Colonic mucosa (tissue), 4 donors: ENCODE measurements at regions not wholly inside any gene's neighbourhood (a gene's known extent, or its start where the extent isn't known, plus 50 kb on each side); places are given as distances from the start of the nearest gene placed in this dataset.

Experiments used
- DNase-seq: peaks from one replicate; pipeline ENCODE4 v3.0.0-alpha.2; 2020
- H3K27ac ChIP-seq: fragments of 200-600 bp; one replicate; pipeline ENCODE4 v1.8.0; 2021
- H3K27me3 ChIP-seq: fragments of 200-600 bp; one replicate; pipeline ENCODE4 v1.8.0; 2021
- H3K36me3 ChIP-seq: fragments of 200-600 bp; one replicate; pipeline ENCODE4 v1.8.0; 2021
- H3K4me1 ChIP-seq: fragments of 200-600 bp; one replicate; pipeline ENCODE4 v1.8.0; 2021; ENCODE audit warnings: mild to moderate bottlenecking
- H3K4me3 ChIP-seq: fragments of 200-600 bp; one replicate; pipeline ENCODE4 v1.8.0; 2021
- H3K9ac ChIP-seq, 2 donors: one replicate each; pipeline ENCODE4 v1.7.0; 2013; ENCODE audit warnings: control low read depth in 2 of 2, low read depth in 2 of 2, low read length in 2 of 2
- H3K9me3 ChIP-seq: fragments of 200-600 bp; one replicate; pipeline ENCODE4 v1.8.0; 2021
- CTCF ChIP-seq: fragments of 200-600 bp; IDR thresholded peaks from one replicate; pipeline ENCODE4 v1.8.0; 2022; ENCODE audit warnings: antibody characterized with exemption, mild to moderate bottlenecking
- intact Hi-C: fragments of 100-400 bp; cut with DNase I; formaldehyde crosslinking; loops from one replicate; pipeline ENCODE4 v1.14.1; 2022
- donor health status: healthy.
- donor health status: DM: no; HTN: no; CAD: no.
- donor health status: DM: no; HTN: no; CAD: no.

- H3K4me3 ChIP-seq = no peak overlapping the region
- no peak for DNase-seq
- no peaks in the 10 kb centered on the region for H3K27me3 ChIP-seq
- no peak overlapping the region for H3K27ac ChIP-seq
- no peaks in the 10 kb centered on the region for H3K9me3 ChIP-seq
- intact Hi-C loops = no loop called here
- H3K9ac ChIP-seq = no peak overlapping the region
- TF ChIP-seq CTCF = no peak
- H3K4me1 ChIP-seq = no peaks in the 10 kb centered on the region
- H3K36me3 ChIP-seq = no peaks in the 10 kb centered on the region
These were observed 298.9 kb upstream of the NR2F2 start for GRCh38 chr15:96031426-96032110.

DNA sequence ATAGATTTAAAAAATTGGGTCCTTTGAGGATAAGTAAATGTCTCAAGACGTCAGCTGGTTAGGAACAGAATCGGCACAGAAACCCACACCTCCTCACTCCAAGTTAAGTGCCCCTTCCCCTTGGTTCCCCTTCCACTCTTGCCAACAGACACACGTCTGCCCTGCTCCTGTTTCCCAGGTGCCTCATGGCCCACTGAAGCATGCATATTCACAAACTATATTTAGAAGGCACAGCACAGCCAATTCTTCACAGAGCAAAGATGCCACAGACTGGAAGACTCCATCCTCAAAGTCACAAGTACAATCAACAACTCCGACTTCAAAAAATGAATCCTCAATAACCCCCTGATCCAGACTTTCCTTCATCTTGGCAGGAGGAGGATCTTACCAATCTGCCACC lies 295.4 kb upstream of the NR2F2 start:
- Histone ChIP-seq H3K27me3 (no peaks in the 10 kb centered on the region), H3K4me1 (no peaks in the 10 kb centered on the region), H3K27ac (no peak overlapping the region), H3K36me3 (no peaks in the 10 kb centered on the region), H3K9ac (no peak overlapping the region), H3K9me3 (no peaks in the 10 kb centered on the region), H3K4me3 (no peak overlapping the region)
- no peak for TF ChIP-seq CTCF
- DNase-seq = no peak
- intact Hi-C loops = no loop called here

- intact Hi-C loops = no loop called here
- DNase-seq = no peak
- no peaks in the 10 kb centered on the region for H3K4me1 ChIP-seq
- no peak overlapping the region for H3K9ac ChIP-seq
- H3K27me3 ChIP-seq = no peaks in the 10 kb centered on the region
- H3K27ac ChIP-seq = no peak overlapping the region
- no peak overlapping the region for H3K4me3 ChIP-seq
- no peaks in the 10 kb centered on the region for H3K9me3 ChIP-seq
- no peaks in the 10 kb centered on the region for H3K36me3 ChIP-seq
- TF ChIP-seq CTCF = no peak
These were observed 294.9 kb upstream of the NR2F2 start for GRCh38 chr15:96035635-96036034.

GRCh38 chr15:96037584-96037983 lies 292.9 kb upstream of the NR2F2 start:
- Histone ChIP-seq H3K4me1 (no peaks in the 10 kb centered on the region), H3K27me3 (no peaks in the 10 kb centered on the region), H3K4me3 (no peak overlapping the region), H3K9me3 (no peaks in the 10 kb centered on the region), H3K36me3 (no peaks in the 10 kb centered on the region), H3K9ac (no peak overlapping the region), H3K27ac (no peak overlapping the region)
- intact Hi-C loops = no loop called here
- TF ChIP-seq CTCF = no peak
- no peak for DNase-seq

- no peaks in the 10 kb centered on the region for H3K36me3 ChIP-seq
- intact Hi-C loops = no loop called here
- no peak for TF ChIP-seq CTCF
- no peaks in the 10 kb centered on the region for H3K4me1 ChIP-seq
- DNase-seq = no peak
- no peak overlapping the region for H3K4me3 ChIP-seq
- no peak overlapping the region for H3K9ac ChIP-seq
- H3K27ac ChIP-seq = no peak overlapping the region
- H3K27me3 ChIP-seq = no peaks in the 10 kb centered on the region
- no peaks in the 10 kb centered on the region for H3K9me3 ChIP-seq
These were observed 292.4 kb upstream of the NR2F2 start for GRCh38 chr15:96038131-96038530.
